GM21447 (cell line): ENCODE measurements at regions not wholly inside any gene's neighbourhood (a gene's known extent, or its start where the extent isn't known, plus 50 kb on each side); places are given as distances from the start of the nearest gene placed in this dataset.

Source experiments
- ATAC-seq: cut with Tn5 transposase; IDR thresholded peaks from one replicate; pipeline ENCODE4 v1.9.1; 2021; ENCODE audit not compliant: unreplicated experiment

DNA sequence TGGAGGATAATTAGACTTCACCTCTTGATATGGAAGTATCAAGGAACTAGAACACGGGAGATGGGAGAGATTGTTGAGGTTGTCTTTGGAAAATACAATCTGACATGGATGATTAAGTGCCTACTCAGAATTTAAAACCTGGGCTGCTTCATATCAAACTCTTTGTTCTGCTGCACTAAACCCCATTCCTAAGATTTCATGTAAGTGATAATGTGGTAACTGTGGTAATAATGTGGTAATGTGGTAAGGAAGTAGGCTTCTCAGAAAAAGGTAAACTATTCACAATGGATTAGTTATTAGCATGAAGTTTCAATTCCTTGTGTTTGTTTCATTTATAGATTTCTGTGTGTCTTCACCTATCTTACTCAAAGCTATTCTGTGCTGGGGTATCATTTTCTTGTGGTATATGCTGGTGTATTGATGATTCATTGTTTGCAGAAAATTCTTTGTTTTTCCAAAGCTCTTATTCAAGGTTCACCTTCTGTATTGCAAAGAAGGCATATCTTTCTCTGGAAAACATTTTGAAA lies 129.9 kb upstream of the TAC1 start:
- ATAC-seq: peak; percentile 80

DNA sequence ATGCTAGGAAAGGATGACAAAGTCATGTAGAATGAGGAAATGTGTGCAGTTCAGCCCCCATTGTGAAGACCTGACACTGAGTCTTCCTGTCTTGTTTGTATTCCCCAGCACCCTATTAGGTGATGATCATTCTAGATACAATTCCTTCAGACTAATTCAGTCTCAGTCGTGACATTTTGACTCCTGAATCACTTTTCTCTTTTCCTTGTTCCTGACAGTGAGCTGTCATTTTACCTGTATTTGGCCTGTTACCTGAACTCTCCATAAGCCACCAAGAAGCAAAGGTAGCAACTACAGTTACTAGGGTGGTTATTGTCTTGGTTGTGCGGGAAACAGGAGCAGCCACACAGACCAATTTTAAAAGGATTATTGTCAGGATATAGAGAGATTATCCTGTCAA lies 111.4 kb upstream of the TAC1 start:
- no peak for ATAC-seq

DNA sequence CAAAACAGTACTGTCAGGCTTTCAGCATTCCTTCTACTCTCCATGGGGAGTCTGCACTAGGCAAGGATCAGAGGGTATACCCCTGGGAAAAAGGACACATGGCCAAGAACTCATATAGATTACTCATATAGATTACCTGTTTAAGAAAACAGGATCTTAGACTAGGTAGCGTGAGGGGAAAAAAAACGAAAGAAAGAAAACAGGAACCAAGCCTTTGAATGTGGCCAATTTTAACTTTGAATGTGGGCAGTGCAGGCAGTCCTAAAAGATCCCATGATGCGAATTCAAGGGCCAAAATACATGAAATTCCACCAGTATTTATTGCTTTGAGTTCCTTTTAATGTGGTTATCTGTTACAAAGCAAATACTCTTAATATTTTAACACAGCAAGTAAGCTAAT lies 108.6 kb upstream of the TAC1 start:
- peak; percentile 94 for ATAC-seq

DNA sequence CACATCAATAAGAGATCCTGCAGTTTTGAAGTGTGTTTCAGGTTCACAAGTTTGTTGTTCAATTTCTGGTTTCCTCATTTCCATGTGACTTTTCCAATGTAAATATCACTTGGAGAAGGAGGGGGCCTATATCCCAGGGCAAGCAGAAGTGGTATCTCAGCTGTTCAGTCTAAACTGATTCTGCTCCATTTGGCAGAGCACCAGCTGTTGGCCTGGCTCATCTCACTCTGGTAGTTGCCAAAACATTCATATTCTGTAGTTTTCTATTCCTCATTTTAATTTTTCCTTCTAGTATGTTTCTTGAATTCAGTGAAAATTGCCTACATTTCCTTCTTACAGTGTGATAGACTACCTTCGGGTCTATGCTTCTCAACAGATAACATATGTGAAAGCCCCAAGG lies 101.8 kb upstream of the TAC1 start:
- no peak for ATAC-seq

DNA sequence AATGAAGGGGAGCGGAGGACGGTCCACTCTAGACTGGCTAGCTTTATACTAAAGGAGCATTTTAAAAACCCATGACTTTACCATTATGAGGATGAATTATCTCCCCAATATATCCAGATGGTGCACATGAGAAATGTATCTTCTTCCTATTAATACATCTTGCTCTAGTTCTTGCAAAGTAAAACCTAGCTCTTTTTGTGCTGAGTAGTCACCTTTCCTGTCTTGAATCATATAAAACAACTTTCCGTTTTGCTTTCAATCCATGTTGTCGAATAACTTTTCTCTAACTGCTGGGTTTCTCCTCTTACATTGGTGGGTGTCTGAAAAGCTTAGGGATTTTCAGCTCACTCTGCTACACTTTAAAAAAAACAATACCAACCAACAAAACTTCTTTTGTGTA lies 96.3 kb upstream of the TAC1 start:
- no peak for ATAC-seq

DNA sequence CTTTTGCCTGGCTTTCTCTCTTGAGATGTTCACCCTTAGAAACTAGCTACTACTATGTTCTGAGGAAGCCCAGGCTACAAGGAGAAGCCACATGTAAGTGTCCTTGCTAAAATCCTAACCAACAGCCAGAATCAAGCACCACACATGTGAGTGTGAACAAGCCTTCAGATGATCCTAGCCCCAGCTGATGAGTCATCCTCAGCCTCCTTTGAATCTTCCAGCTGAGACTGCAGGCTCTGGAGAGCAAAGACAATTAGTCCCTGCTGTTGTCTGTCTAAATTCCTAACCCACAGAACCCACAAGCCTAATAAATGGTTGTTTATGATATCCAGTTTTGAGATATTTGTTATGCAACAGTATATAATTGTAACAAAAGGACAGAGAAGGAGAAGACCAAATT lies 92.8 kb upstream of the TAC1 start:
- no peak for ATAC-seq

DNA sequence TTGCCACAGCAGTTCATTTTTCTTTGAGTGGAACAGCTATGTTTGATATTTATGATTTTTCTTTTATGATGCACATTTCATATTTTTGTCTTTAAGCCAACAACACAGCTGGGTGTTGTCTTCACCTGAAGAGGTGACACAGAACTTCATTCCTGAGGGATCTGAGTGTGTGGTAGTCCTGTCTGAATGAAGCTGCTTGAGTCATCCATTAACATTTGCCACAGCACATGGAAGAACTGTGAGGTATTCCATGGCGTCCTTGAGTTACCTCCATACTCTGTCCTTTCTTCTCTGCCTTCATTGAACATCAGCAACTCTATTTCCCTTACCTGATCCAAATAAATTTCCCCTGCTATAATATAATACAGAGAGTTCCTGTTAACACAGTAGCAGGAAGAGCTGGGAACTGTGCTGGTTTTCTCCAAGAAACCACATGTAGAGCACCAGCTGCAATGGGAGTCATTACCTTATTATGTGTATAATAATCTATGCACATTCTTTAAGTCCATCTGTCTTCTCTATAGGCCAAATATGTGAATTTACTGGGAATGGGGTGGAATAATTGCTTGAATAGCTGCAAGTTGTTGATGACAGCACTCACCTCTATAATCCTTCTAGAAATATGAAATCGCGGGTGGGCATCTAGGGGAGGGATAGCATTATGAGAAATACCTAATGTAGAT lies 72.4 kb upstream of the TAC1 start:
- ATAC-seq: no peak

DNA sequence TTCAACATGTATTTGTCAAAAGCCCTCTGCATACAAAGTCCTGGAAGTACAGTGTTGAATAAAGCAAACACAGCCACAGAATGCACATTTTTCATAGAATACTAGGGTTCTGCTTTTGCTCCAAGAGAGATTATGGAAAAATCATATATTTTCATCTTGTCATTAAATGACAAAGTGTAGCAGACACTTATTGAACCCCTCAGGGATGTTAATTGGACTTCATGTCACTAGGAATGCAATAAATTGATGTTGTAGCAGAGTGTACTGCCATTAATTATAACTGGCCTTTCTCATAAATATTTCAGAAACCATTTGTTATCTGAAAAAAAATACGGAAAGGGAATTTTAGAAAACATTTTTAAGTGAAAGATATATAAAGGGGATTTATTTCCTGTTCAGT lies 64.5 kb upstream of the TAC1 start:
- ATAC-seq: no peak

DNA sequence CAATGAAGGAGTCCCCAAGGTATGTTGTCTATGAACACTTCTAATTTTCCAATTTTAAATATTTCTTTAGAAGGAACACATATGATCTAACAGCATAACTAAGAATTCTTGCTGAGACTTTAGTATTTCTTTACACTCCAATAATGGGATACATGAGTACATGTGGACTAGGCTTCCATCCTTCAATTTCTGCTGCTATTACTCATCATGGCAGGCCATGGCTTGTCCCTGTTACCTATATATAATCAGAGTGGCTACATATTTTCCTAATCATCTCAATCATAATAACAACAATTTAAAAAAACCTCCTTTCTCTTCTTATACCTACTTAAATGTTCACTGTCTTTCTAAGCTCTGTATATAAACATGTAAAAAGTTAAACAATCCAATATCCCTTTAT lies 60.3 kb upstream of the TAC1 start:
- ATAC-seq: no peak

DNA sequence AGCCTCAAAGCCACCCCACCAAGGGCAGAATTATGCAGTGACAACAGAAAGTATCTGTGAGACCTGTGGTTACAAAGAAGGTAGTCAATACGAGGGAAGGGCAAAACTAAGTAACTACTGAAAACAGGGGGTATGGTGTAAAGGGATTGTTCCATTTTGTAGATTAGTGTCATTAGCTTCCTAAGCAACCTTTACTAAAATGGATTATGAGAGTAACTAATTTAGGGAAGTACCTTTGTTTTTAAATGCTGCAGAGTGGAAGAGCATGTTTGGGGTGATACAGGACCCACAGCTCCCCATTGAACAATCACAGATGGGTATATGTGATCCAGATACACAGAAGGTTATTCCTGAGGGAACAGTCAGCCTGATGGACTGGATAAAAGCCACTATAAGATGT lies 51.3 kb upstream of the TAC1 start:
- no peak for ATAC-seq
